Parathyroid adenoma (tissue), 2 donors: ENCODE measurements at regions not wholly inside any gene's neighbourhood (a gene's known extent, or its start where the extent isn't known, plus 50 kb on each side); places are given as distances from the start of the nearest gene placed in this dataset.
"Not testable (repeated sequence)": the region's sequence is repeated elsewhere in the genome, so short reads cannot be mapped to it uniquely, and the experiment has no call there.

ENCODE experiments used
- H2AFZ ChIP-seq: fragments of 300-600 bp; sonication (generic); one replicate; pipeline ENCODE4 v1.7.0; 2017; ENCODE audit warnings: antibody characterized with exemption, mild to moderate bottlenecking
- H3K27ac ChIP-seq: fragments of 300-600 bp; sonication (generic); one replicate; pipeline ENCODE4 v1.7.0; 2017
- H3K27me3 ChIP-seq: fragments of 300-600 bp; sonication (generic); one replicate; pipeline ENCODE4 v1.7.0; 2017; ENCODE audit warnings: low read length; ENCODE audit not compliant: control insufficient read depth, insufficient read depth
- H3K36me3 ChIP-seq: fragments of 300-600 bp; sonication (generic); one replicate; pipeline ENCODE4 v1.7.0; 2017; ENCODE audit warnings: low read length; ENCODE audit not compliant: control insufficient read depth, insufficient read depth
- H3K4me1 ChIP-seq: fragments of 300-600 bp; sonication (generic); one replicate; pipeline ENCODE4 v1.7.0; 2017; ENCODE audit warnings: control low read depth
- H3K4me2 ChIP-seq: fragments of 300-600 bp; sonication (generic); one replicate; pipeline ENCODE4 v1.7.0; 2017; ENCODE audit warnings: low read length
- H3K4me3 ChIP-seq: fragments of 300-600 bp; sonication (generic); one replicate; pipeline ENCODE4 v1.7.0; 2017; ENCODE audit warnings: low read depth, low read length
- H3K79me2 ChIP-seq: fragments of 300-600 bp; sonication (generic); one replicate; pipeline ENCODE4 v1.7.0; 2017; ENCODE audit warnings: control low read depth
- H3K9ac ChIP-seq: fragments of 300-600 bp; sonication (generic); one replicate; pipeline ENCODE4 v1.7.0; 2017; ENCODE audit warnings: mild to moderate bottlenecking
- H3K9me3 ChIP-seq: fragments of 300-600 bp; sonication (generic); one replicate; pipeline ENCODE4 v1.7.0; 2017; ENCODE audit warnings: low read length; ENCODE audit not compliant: control insufficient read depth
- CTCF ChIP-seq: fragments of 300-600 bp; sonication (generic); IDR thresholded peaks from one replicate; pipeline ENCODE4 v1.7.0; 2017; ENCODE audit warnings: antibody characterized with exemption, mild to moderate bottlenecking
- donor health status: primary hyperparathyroidism.

GRCh38 chr18:29737190-29737589 is 1305.4 kb downstream of the DSC3 start:
- no peak overlapping the region for H3K4me3 ChIP-seq
- H3K4me2 ChIP-seq, result no peak overlapping the region
- H2AFZ ChIP-seq, result no peak overlapping the region
- no peaks in the 10 kb centered on the region for H3K36me3 ChIP-seq
- no peaks in the 10 kb centered on the region for H3K79me2 ChIP-seq
- H3K27ac ChIP-seq, result no peak overlapping the region
- TF ChIP-seq CTCF, result no peak
- no peaks in the 10 kb centered on the region for H3K9me3 ChIP-seq
- H3K9ac ChIP-seq, result no peak overlapping the region
- no peaks in the 10 kb centered on the region for H3K27me3 ChIP-seq
- no peaks in the 10 kb centered on the region for H3K4me1 ChIP-seq

GRCh38 chr18:29730073-29730472 is 1312.5 kb downstream of the DSC3 start:
- no peaks in the 10 kb centered on the region for H3K27me3 ChIP-seq
- H3K79me2 ChIP-seq, result no peaks in the 10 kb centered on the region
- H2AFZ ChIP-seq, result no peak overlapping the region
- H3K4me2 ChIP-seq, result no peak overlapping the region
- H3K27ac ChIP-seq, result no peak overlapping the region
- H3K9ac ChIP-seq, result no peak overlapping the region
- H3K36me3 ChIP-seq, result no peaks in the 10 kb centered on the region
- no peak for TF ChIP-seq CTCF
- H3K4me1 ChIP-seq, result no peaks in the 10 kb centered on the region
- H3K9me3 ChIP-seq, result no peaks in the 10 kb centered on the region
- no peak overlapping the region for H3K4me3 ChIP-seq

GRCh38 chr18:29726646-29727045 is 1315.9 kb downstream of the DSC3 start:
- no peaks in the 10 kb centered on the region for H3K9me3 ChIP-seq
- TF ChIP-seq CTCF, result no peak
- no peak overlapping the region for H3K4me2 ChIP-seq
- no peak overlapping the region for H3K4me3 ChIP-seq
- no peak overlapping the region for H3K27ac ChIP-seq
- no peak overlapping the region for H2AFZ ChIP-seq
- H3K9ac ChIP-seq, result no peak overlapping the region
- no peaks in the 10 kb centered on the region for H3K27me3 ChIP-seq
- no peaks in the 10 kb centered on the region for H3K79me2 ChIP-seq
- no peaks in the 10 kb centered on the region for H3K4me1 ChIP-seq
- H3K36me3 ChIP-seq, result no peaks in the 10 kb centered on the region

GRCh38 chr18:29723486-29723885 is 1319.1 kb downstream of the DSC3 start:
- not testable (repeated sequence) for H3K36me3 ChIP-seq, H3K4me2 ChIP-seq, H3K27me3 ChIP-seq, H3K79me2 ChIP-seq, H3K4me3 ChIP-seq, H3K4me1 ChIP-seq, H3K9ac ChIP-seq, H2AFZ ChIP-seq, H3K9me3 ChIP-seq, H3K27ac ChIP-seq

- not testable (repeated sequence) for H3K4me2 ChIP-seq
Observed at GRCh38 chr18:29715960-29716359, 1326.6 kb downstream of the DSC3 start.

GRCh38 chr18:29712785-29713184 is 1329.8 kb downstream of the DSC3 start:
- no peak for TF ChIP-seq CTCF
- H3K9ac ChIP-seq, result no peak overlapping the region
- H3K4me3 ChIP-seq, result no peak overlapping the region
- no peaks in the 10 kb centered on the region for H3K4me1 ChIP-seq
- H2AFZ ChIP-seq, result no peak overlapping the region
- no peaks in the 10 kb centered on the region for H3K79me2 ChIP-seq
- no peak overlapping the region for H3K27ac ChIP-seq
- H3K27me3 ChIP-seq, result no peaks in the 10 kb centered on the region
- no peaks in the 10 kb centered on the region for H3K36me3 ChIP-seq
- H3K4me2 ChIP-seq, result no peak overlapping the region
- H3K9me3 ChIP-seq, result no peaks in the 10 kb centered on the region

More at GRCh38 chr18:29715960-29716359, 1326.6 kb downstream of the DSC3 start:
- not testable (repeated sequence) for H3K36me3 ChIP-seq, H3K9me3 ChIP-seq, H3K4me1 ChIP-seq, H3K27ac ChIP-seq, H3K9ac ChIP-seq, H3K27me3 ChIP-seq, H2AFZ ChIP-seq, H3K79me2 ChIP-seq, H3K4me3 ChIP-seq
